Heart left ventricle (tissue), 16 donors: ENCODE measurements at regions not wholly inside any gene's neighbourhood (a gene's known extent, or its start where the extent isn't known, plus 50 kb on each side); places are given as distances from the start of the nearest gene placed in this dataset.

Experiments
- ATAC-seq, 4 donors: fragments of 200-7000 bp; cut with Tn5 transposase; one replicate each; pipeline ENCODE4 v1.9.1; 2020 to 2022; ENCODE audit warnings: moderate library complexity in 4 of 4, mild to moderate bottlenecking in 3 of 4, moderate number of reproducible peaks in 1 of 4
- DNase-seq, 5 donors: peaks; one replicate each; pipeline ENCODE4 v3.0.0-alpha.2; 2020
- H3K27ac ChIP-seq, 12 donors: fragments of 200-600 bp; sonication (generic) in 4 of 12; one replicate each; pipeline versions ENCODE4 v1.5.0 to v1.8.0; 2016 to 2022; ENCODE audit warnings: mild to moderate bottlenecking in 2 of 12
- H3K27me3 ChIP-seq, 9 donors: fragments of 200-600 bp; sonication (generic) in 2 of 9; one replicate each; pipeline versions ENCODE4 v1.5.1 to v1.8.0; 2016 to 2022; ENCODE audit warnings: mild to moderate bottlenecking in 3 of 9
- H3K36me3 ChIP-seq, 9 donors: fragments of 200-600 bp; sonication (generic) in 2 of 9; one replicate each; pipeline versions ENCODE4 v1.5.0 to v1.8.0; 2018 to 2022; ENCODE audit warnings: mild to moderate bottlenecking in 2 of 9
- H3K4me1 ChIP-seq, 12 donors: fragments of 200-600 bp; sonication (generic) in 4 of 12; one replicate each; pipeline versions ENCODE4 v1.5.0 to v1.8.0; 2016 to 2022; ENCODE audit warnings: mild to moderate bottlenecking in 3 of 12
- H3K4me3 ChIP-seq, 12 donors: fragments of 200-600 bp; sonication (generic) in 4 of 12; one replicate each; pipeline versions ENCODE4 v1.5.0 to v1.8.0; 2017 to 2022; ENCODE audit warnings: mild to moderate bottlenecking in 9 of 12, moderate library complexity in 4 of 12
- H3K9me3 ChIP-seq, 12 donors: fragments of 200-600 bp; sonication (generic) in 4 of 12; one replicate each; pipeline versions ENCODE4 v1.5.0 to v1.8.0; 2016 to 2022; ENCODE audit warnings: mild to moderate bottlenecking in 1 of 12
- POLR2A ChIP-seq, 2 donors: fragments of 450-650 bp; IDR thresholded peaks; one replicate each; pipeline ENCODE4 v1.6.1; 2017; ENCODE audit warnings: antibody characterized with exemption in 2 of 2, mild to moderate bottlenecking in 2 of 2, moderate library complexity in 2 of 2
- WGBS, 4 donors: extraction: QIAGEN DNeasy Blood & Tissue Kit in 2 of 4; methylation state at CpG; one replicate each; pipeline versions ENCODE4 v1.1.5 to v1.1.7; 2013 to 2018; 5-methylcytosine and 5-hydroxymethylcytosine counted together
- intact Hi-C, 10 donors: fragments of 100-400 bp; cut with DNase I; formaldehyde crosslinking; loops; one replicate each; pipeline versions ENCODE4 v1.11.1 to v1.14.2; 2022
- TF ChIP-seq, protein P1 (sequence below), 12 donors: fragments of 200-600 bp; sonication (generic) in 4 of 12; IDR thresholded peaks; one replicate each; pipeline versions ENCODE4 v1.5.0 to v1.8.0; 2018 to 2022; ENCODE audit warnings: antibody characterized with exemption in 12 of 12, mild to moderate bottlenecking in 5 of 12
- donor health status: ischemic (EF 13 %, LVEDD 7.1; RV severe dilation, severe dysfunction).
- donor health status: healthy with polysubstance abuse.
- donor health status: DM: no; HTN: yes; CAD: no.
- donor health status: DM: no; HTN: no; CAD: no.
- donor health status: ischemic (EF 25% LVEDD 6.9; RV normal size, moderate dysfunction).
- donor health status: ischemic (EF 25% LVEDD 5.7; RV mildly dilated, moderate dysfunction).
- donor health status: healthy.
- donor health status: DM: yes; HTN: yes; CAD: no.
- donor health status: ischemic (EF 35%, LVEDD 5.7; RV mildly dilated, moderate dysfunction).
- donor health status: nonischemic (EF 11% LVEDD 7.7; RV severe dilation, severe dysfunction).
- donor health status: DM: yes; HTN: yes; CAD: no.
- donor health status: PGD.
- donor health status: ischemic (EF 29% LVEDD 5.4; RV normal size, mild dysfunction).
- donor health status: nonischemic (EF 23%, LVEDD 6.1; RV moderate dilation, normal function).

DNA sequence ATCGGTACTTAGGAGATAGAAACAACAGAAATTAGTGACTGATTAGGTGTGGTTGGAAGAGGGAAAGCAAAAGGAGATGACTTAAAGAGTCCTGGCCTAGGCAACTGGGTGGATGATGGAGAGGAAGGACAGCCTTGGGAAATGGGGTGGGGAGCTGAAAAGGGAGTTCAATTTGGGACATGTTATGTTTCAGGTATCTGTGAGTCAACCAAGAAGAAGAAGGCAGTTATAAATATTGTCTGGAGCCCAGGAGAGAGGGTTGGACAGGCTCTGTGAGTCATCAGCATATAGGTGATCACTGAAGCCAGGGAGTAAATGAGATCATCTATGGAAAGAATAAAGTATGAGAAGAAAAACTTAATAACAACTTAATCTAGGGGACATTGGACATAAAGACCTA, 357.7 kb downstream of the NPR3 start:
- H3K4me3 ChIP-seq, result no peak overlapping the region
- TF ChIP-seq POLR2A (IDR thresholded peaks at IDR 0.05), result no peak
- TF ChIP-seq, protein P1, sequence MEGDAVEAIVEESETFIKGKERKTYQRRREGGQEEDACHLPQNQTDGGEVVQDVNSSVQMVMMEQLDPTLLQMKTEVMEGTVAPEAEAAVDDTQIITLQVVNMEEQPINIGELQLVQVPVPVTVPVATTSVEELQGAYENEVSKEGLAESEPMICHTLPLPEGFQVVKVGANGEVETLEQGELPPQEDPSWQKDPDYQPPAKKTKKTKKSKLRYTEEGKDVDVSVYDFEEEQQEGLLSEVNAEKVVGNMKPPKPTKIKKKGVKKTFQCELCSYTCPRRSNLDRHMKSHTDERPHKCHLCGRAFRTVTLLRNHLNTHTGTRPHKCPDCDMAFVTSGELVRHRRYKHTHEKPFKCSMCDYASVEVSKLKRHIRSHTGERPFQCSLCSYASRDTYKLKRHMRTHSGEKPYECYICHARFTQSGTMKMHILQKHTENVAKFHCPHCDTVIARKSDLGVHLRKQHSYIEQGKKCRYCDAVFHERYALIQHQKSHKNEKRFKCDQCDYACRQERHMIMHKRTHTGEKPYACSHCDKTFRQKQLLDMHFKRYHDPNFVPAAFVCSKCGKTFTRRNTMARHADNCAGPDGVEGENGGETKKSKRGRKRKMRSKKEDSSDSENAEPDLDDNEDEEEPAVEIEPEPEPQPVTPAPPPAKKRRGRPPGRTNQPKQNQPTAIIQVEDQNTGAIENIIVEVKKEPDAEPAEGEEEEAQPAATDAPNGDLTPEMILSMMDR (IDR thresholded peaks at IDR 0.05), result no peak
- H3K27me3 ChIP-seq, result no peaks in the 10 kb centered on the region
- no peak for ATAC-seq
- no peaks in the 10 kb centered on the region for H3K36me3 ChIP-seq
- intact Hi-C loops, result no loop called here
- H3K27ac ChIP-seq, result no peak overlapping the region
- 64 to 78% (median 71%) methylated on average over 1 of the region's 1 CpG for WGBS, 4 donors
- no peaks in the 10 kb centered on the region for H3K9me3 ChIP-seq
- H3K4me1 ChIP-seq, result no peaks in the 10 kb centered on the region
- DNase-seq, result no peak

DNA sequence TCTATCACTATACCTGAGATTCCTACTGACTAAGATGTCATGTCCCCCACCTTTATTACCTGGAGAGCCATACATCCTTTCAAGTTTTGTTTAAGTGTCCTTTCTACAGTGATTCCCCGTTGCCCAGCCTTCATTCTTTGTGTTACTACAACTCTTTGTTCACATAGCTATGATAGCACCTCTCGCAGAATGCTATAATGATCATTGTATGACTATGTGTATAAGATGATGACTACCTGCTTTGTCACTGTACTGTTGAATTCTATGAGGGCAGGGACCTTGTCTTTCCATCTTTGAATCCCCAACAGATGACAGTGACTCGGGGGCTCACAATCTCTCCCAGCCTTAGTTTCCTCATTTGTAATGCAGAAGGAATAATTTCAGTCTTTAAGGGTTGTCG, 361.2 kb downstream of the NPR3 start:
- Histone ChIP-seq H3K27me3 (no peaks in the 10 kb centered on the region), H3K4me1 (no peaks in the 10 kb centered on the region), H3K4me3 (no peak overlapping the region), H3K36me3 (no peaks in the 10 kb centered on the region), H3K9me3 (no peaks in the 10 kb centered on the region), H3K27ac (no peak overlapping the region)
- ATAC-seq (no peak), DNase-seq (no peak)
- intact Hi-C loops, result no loop called here
- TF ChIP-seq, protein P1 (IDR thresholded peaks at IDR 0.05), result no peak
- no peak for TF ChIP-seq POLR2A (IDR thresholded peaks at IDR 0.05)
- 72 to 80% (median 79%) methylated on average over 4 of the region's 4 CpGs for whole genome bisulfite sequencing, 4 donors

DNA sequence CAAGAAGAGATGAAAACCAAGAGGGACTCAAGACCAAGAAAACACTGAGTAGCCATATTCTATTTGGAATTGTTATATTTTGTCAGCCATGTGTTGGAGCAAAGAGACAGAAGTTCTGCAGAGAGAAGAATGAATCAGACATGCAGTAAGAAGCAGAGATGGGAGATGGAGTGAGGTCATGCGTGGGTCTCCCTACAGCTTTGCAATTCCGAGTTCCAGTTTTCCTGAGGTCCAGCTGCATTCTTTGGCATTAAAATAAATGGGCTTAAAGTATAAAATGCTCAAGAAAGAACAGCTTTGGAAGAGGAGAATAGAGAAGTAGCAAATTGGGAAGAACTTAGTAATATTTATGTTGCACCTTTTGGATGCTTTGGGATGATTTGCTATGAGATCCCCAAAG, 361.6 kb downstream of the NPR3 start:
- Histone ChIP-seq H3K36me3 (no peaks in the 10 kb centered on the region), H3K9me3 (no peaks in the 10 kb centered on the region), H3K27me3 (no peaks in the 10 kb centered on the region), H3K4me1 (no peaks in the 10 kb centered on the region), H3K4me3 (no peak overlapping the region), H3K27ac (no peak overlapping the region)
- 66 to 81% (median 74%) methylated on average over 2 of the region's 2 CpGs for WGBS, 4 donors
- TF ChIP-seq, protein P1 (IDR thresholded peaks at IDR 0.05), result no peak
- no peak for TF ChIP-seq POLR2A (IDR thresholded peaks at IDR 0.05)
- ATAC-seq (peak in 2 of 4 donors; percentile 26 to 39), DNase-seq (no peak)
- intact Hi-C loops, result no loop called here

DNA sequence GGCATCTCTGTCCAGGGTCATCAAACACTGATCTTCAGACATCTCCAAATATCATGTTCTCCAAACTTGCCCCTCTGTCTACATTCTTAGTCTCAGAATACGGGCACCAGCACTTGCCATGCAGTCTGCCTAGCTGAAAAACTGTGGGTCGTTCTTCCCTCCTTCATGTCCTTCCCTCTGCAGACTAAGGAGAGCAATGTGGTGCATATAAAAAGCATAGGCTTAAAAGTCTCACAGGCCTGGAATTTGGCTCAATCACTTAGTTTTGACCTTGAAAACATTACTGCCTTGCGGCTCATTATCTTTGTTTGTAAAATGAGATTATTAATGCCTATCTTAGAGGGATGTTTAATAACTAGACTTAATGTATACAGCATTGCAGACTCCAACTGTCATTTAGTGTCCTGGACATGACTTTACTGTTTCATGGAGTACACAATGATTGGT, 362.8 kb downstream of the NPR3 start:
- Histone ChIP-seq H3K4me1 (peaks cover 0 to 2% (median 0%) of the 10 kb centered on the region in 12 donors), H3K27me3 (no peaks in the 10 kb centered on the region), H3K36me3 (no peaks in the 10 kb centered on the region), H3K27ac (no peak overlapping the region), H3K4me3 (no peak overlapping the region), H3K9me3 (no peaks in the 10 kb centered on the region)
- WGBS, 4 donors, result 63 to 88% (median 73%) methylated on average over 3 of the region's 3 CpGs
- ATAC-seq (no peak), DNase-seq (no peak)
- intact Hi-C loops, result no loop called here
- TF ChIP-seq, protein P1 (IDR thresholded peaks at IDR 0.05), result no peak
- no peak for TF ChIP-seq POLR2A (IDR thresholded peaks at IDR 0.05)
